ENCODE measurements at regions not wholly inside any gene's neighbourhood (a gene's known extent, or its start where the extent isn't known, plus 50 kb on each side); places are given as distances from the start of the nearest gene placed in this dataset.
"Not testable (repeated sequence)": the region's sequence is repeated elsewhere in the genome, so short reads cannot be mapped to it uniquely, and the experiment has no call there.

- ChIA-PET POLR2A (no interaction called here), CTCF (no interaction called here)
- H3K4me3 ChIP-seq (ENCODE audit: low read depth, low read length): no peak overlapping the region
- H3K9me3 ChIP-seq (ENCODE audit: control insufficient read depth, insufficient read depth, low read length): no peaks in the 10 kb centered on the region
- no peak for DNase-seq (ENCODE audit: low read depth, low spot score)
- TF ChIP-seq, protein P1, sequence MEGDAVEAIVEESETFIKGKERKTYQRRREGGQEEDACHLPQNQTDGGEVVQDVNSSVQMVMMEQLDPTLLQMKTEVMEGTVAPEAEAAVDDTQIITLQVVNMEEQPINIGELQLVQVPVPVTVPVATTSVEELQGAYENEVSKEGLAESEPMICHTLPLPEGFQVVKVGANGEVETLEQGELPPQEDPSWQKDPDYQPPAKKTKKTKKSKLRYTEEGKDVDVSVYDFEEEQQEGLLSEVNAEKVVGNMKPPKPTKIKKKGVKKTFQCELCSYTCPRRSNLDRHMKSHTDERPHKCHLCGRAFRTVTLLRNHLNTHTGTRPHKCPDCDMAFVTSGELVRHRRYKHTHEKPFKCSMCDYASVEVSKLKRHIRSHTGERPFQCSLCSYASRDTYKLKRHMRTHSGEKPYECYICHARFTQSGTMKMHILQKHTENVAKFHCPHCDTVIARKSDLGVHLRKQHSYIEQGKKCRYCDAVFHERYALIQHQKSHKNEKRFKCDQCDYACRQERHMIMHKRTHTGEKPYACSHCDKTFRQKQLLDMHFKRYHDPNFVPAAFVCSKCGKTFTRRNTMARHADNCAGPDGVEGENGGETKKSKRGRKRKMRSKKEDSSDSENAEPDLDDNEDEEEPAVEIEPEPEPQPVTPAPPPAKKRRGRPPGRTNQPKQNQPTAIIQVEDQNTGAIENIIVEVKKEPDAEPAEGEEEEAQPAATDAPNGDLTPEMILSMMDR (IDR thresholded peaks at IDR 0.05; ENCODE audit: low read depth, low read length): no peak
- no peak overlapping the region for H3K27ac ChIP-seq (ENCODE audit: low read depth, low read length)
- peaks cover 3% of the 10 kb centered on the region for H3K27me3 ChIP-seq (ENCODE audit: control insufficient read depth, insufficient read depth, low read length)
These were observed 397.5 kb downstream of the COG6 start for GRCh38 chr13:40052954-40053353.

- Histone ChIP-seq H3K27ac (ENCODE audit: low read depth, low read length) (no peak overlapping the region), H3K27me3 (ENCODE audit: control insufficient read depth, insufficient read depth, low read length) (peaks cover 3% of the 10 kb centered on the region), H3K9me3 (ENCODE audit: control insufficient read depth, insufficient read depth, low read length) (no peaks in the 10 kb centered on the region), H3K4me3 (ENCODE audit: low read depth, low read length) (no peak overlapping the region)
- no peak for DNase-seq (ENCODE audit: low read depth, low spot score)
- TF ChIP-seq, protein P1 (IDR thresholded peaks at IDR 0.05; ENCODE audit: low read depth, low read length): no peak
- ChIA-PET POLR2A (no interaction called here), CTCF (no interaction called here)
These were observed 397.9 kb downstream of the COG6 start for GRCh38 chr13:40053401-40053800.

- H3K9me3 ChIP-seq (ENCODE audit: control insufficient read depth, insufficient read depth, low read length); POLR2A ChIA-PET; H3K27ac ChIP-seq (ENCODE audit: low read depth, low read length); H3K4me3 ChIP-seq (ENCODE audit: low read depth, low read length); DNase-seq (ENCODE audit: low read depth, low spot score); CTCF ChIA-PET; H3K27me3 ChIP-seq (ENCODE audit: control insufficient read depth, insufficient read depth, low read length): not testable (repeated sequence)
These were observed 399.0 kb downstream of the COG6 start for GRCh38 chr13:40054422-40054821.

GRCh38 chr13:40056898-40057619 lies 401.6 kb downstream of the COG6 start:
- no peak for DNase-seq (ENCODE audit: low read depth, low spot score)
- ChIA-PET CTCF (no interaction called here), POLR2A (no interaction called here)
- Histone ChIP-seq H3K27me3 (ENCODE audit: control insufficient read depth, insufficient read depth, low read length) (peaks cover 3% of the 10 kb centered on the region), H3K27ac (ENCODE audit: low read depth, low read length) (no peak overlapping the region), H3K9me3 (ENCODE audit: control insufficient read depth, insufficient read depth, low read length) (no peaks in the 10 kb centered on the region), H3K4me3 (ENCODE audit: low read depth, low read length) (no peak overlapping the region)
- TF ChIP-seq, protein P1 (IDR thresholded peaks at IDR 0.05; ENCODE audit: low read depth, low read length): no peak

- Histone ChIP-seq H3K9me3 (ENCODE audit: control insufficient read depth, insufficient read depth, low read length) (no peaks in the 10 kb centered on the region), H3K4me3 (ENCODE audit: low read depth, low read length) (no peak overlapping the region), H3K27me3 (ENCODE audit: control insufficient read depth, insufficient read depth, low read length) (peaks cover 6% of the 10 kb centered on the region), H3K27ac (ENCODE audit: low read depth, low read length) (no peak overlapping the region)
- TF ChIP-seq, protein P1 (IDR thresholded peaks at IDR 0.05; ENCODE audit: low read depth, low read length): no peak
- POLR2A ChIA-PET: no interaction called here
- no peak for DNase-seq (ENCODE audit: low read depth, low spot score)
- CTCF ChIA-PET: no interaction called here
These were observed 403.3 kb downstream of the COG6 start for GRCh38 chr13:40058757-40059236.

Data from AG04450 (cell line).